ENCODE measurements at regions not wholly inside any gene's neighbourhood (a gene's known extent, or its start where the extent isn't known, plus 50 kb on each side); places are given as distances from the start of the nearest gene placed in this dataset.

DNA sequence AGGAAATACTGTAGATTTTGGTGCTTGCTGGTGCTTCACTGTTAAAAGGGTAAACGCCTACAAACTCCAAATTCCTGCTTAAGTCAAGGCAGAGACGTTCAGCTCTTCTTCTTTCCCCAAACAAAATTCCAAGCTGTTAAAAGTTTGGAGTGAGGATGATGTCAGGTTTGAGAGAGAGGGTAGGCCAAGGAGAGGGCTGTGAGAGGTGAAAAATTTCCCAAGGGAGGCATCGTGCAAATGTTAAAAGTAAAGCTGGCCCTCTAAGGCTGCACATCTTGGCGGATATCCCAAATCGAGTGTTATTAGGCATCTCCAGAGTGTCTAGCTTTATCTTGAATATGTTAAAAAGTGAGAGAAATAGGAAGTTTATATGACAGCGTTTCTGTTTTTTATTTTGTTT is 651.8 kb downstream of the QKI start:
- TF ChIP-seq POLR2AphosphoS5 (IDR thresholded peaks at IDR 0.05), result no peak
- TF ChIP-seq, protein P1, sequence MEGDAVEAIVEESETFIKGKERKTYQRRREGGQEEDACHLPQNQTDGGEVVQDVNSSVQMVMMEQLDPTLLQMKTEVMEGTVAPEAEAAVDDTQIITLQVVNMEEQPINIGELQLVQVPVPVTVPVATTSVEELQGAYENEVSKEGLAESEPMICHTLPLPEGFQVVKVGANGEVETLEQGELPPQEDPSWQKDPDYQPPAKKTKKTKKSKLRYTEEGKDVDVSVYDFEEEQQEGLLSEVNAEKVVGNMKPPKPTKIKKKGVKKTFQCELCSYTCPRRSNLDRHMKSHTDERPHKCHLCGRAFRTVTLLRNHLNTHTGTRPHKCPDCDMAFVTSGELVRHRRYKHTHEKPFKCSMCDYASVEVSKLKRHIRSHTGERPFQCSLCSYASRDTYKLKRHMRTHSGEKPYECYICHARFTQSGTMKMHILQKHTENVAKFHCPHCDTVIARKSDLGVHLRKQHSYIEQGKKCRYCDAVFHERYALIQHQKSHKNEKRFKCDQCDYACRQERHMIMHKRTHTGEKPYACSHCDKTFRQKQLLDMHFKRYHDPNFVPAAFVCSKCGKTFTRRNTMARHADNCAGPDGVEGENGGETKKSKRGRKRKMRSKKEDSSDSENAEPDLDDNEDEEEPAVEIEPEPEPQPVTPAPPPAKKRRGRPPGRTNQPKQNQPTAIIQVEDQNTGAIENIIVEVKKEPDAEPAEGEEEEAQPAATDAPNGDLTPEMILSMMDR (IDR thresholded peaks at IDR 0.05), result no peak
